ENCODE measurements at regions not wholly inside any gene's neighbourhood (a gene's known extent, or its start where the extent isn't known, plus 50 kb on each side); places are given as distances from the start of the nearest gene placed in this dataset.
A peak's percentile ranks its signal among the peaks of the same experiment; 100 is the strongest.

- no peaks in the 10 kb centered on the region for H3K27me3 Mint-ChIP-seq
- peaks cover 0 to 11% of the 10 kb centered on the region in 2 experiments for H3K4me1 ChIP-seq (ENCODE audit: control insufficient read depth in 1 of 2, extremely low read depth in 1 of 2, insufficient read depth in 2 of 2, low read length in 2 of 2)
- CTCF ChIA-PET, result no interaction called here
- no peaks in the 10 kb centered on the region for H3K36me3 Mint-ChIP-seq
- H3K4me1 Mint-ChIP-seq, result peaks cover 0 to 2% (median 0%) of the 10 kb centered on the region in 3 donors
- no peaks in the 10 kb centered on the region for H3K9me3 ChIP-seq
- DNase-seq (no peak), ATAC-seq (replicated peaks in 1 of 4) (peak in 1 of 4 experiments; percentile 19)
- no peak overlapping the region for H3K4me3 ChIP-seq (ENCODE audit: control insufficient read depth in 1 of 2, extremely low read depth in 1 of 2, low read length in 1 of 2)
- no peaks in the 10 kb centered on the region for H3K36me3 ChIP-seq (ENCODE audit: control insufficient read depth in 2 of 2, extremely low read depth in 1 of 2, insufficient read depth in 1 of 2, low read length in 1 of 2)
- POLR2A ChIA-PET, result interaction anchor here in 1 of 2 donors (0.6 kb wide), 1 partner anchor 8 kb away, joined by 3 read pairs; no protein-coding TSS in a partner anchor
- WGBS (ENCODE audit: insufficient coverage), result 51% methylated on average over 5 of the region's 5 CpGs
- H3K27ac ChIP-seq (ENCODE audit: low read length), result no peak overlapping the region
- H3K4me3 Mint-ChIP-seq, result no peak overlapping the region
- H3K9me3 Mint-ChIP-seq, result no peaks in the 10 kb centered on the region
- no peak overlapping the region for H3K27ac Mint-ChIP-seq
- no peaks in the 10 kb centered on the region for H3K27me3 ChIP-seq (replicated peaks in 1 of 2; ENCODE audit: control insufficient read depth in 2 of 2, extremely low read depth in 1 of 2, insufficient read depth in 2 of 2, low read length in 1 of 2)
Measured at GRCh38 chr10:4067531-4067930, 282.5 kb upstream of the KLF6 start.

GRCh38 chr10:4066581-4067390, 281.8 kb upstream of the KLF6 start:
- CTCF ChIA-PET, result no interaction called here
- Mint-ChIP-seq H3K27me3 (no peaks in the 10 kb centered on the region), H3K9me3 (no peaks in the 10 kb centered on the region), H3K4me3 (no peak overlapping the region), H3K4me1 (peaks cover 0 to 9% (median 0%) of the 10 kb centered on the region in 3 donors), H3K36me3 (no peaks in the 10 kb centered on the region), H3K27ac (no peak overlapping the region)
- H3K4me1 ChIP-seq (ENCODE audit: control insufficient read depth in 1 of 2, extremely low read depth in 1 of 2, insufficient read depth in 2 of 2, low read length in 2 of 2), result peaks cover 3 to 11% of the 10 kb centered on the region in 2 experiments
- H3K27me3 ChIP-seq (replicated peaks in 1 of 2; ENCODE audit: control insufficient read depth in 2 of 2, extremely low read depth in 1 of 2, insufficient read depth in 2 of 2, low read length in 1 of 2), result no peaks in the 10 kb centered on the region
- DNase-seq, result no peak
- no peak overlapping the region for H3K4me3 ChIP-seq (ENCODE audit: control insufficient read depth in 1 of 2, extremely low read depth in 1 of 2, low read length in 1 of 2)
- H3K27ac ChIP-seq (ENCODE audit: low read length), result no peak overlapping the region
- WGBS (ENCODE audit: insufficient coverage), result no CpG with 5 or more reads among the region's 4 CpGs
- H3K36me3 ChIP-seq (ENCODE audit: control insufficient read depth in 2 of 2, extremely low read depth in 1 of 2, insufficient read depth in 1 of 2, low read length in 1 of 2), result no peaks in the 10 kb centered on the region
- H3K9me3 ChIP-seq, result no peaks in the 10 kb centered on the region
- POLR2A ChIA-PET, result interaction anchor here in 1 of 2 donors (0.6 kb wide), 1 partner anchor 8 kb away, joined by 3 read pairs; no protein-coding TSS in a partner anchor
- no peak for ATAC-seq (replicated peaks in 1 of 4)

GRCh38 chr10:4064489-4064888, 279.5 kb upstream of the KLF6 start:
- Histone ChIP-seq H3K27me3 (replicated peaks in 1 of 2; ENCODE audit: control insufficient read depth in 2 of 2, extremely low read depth in 1 of 2, insufficient read depth in 2 of 2, low read length in 1 of 2) (no peaks in the 10 kb centered on the region), H3K4me3 (ENCODE audit: control insufficient read depth in 1 of 2, extremely low read depth in 1 of 2, low read length in 1 of 2) (no peak overlapping the region), H3K27ac (ENCODE audit: low read length) (no peak overlapping the region), H3K4me1 (ENCODE audit: control insufficient read depth in 1 of 2, extremely low read depth in 1 of 2, insufficient read depth in 2 of 2, low read length in 2 of 2) (peaks cover 17 to 25% of the 10 kb centered on the region in 2 experiments), H3K36me3 (ENCODE audit: control insufficient read depth in 2 of 2, extremely low read depth in 1 of 2, insufficient read depth in 1 of 2, low read length in 1 of 2) (no peaks in the 10 kb centered on the region), H3K9me3 (no peaks in the 10 kb centered on the region)
- H3K27me3 Mint-ChIP-seq, result no peaks in the 10 kb centered on the region
- no peak overlapping the region for H3K4me3 Mint-ChIP-seq
- DNase-seq (no peak), ATAC-seq (replicated peaks in 1 of 4) (no peak)
- H3K4me1 Mint-ChIP-seq, result peaks cover 8 to 30% (median 20%) of the 10 kb centered on the region in 3 donors
- no peak overlapping the region for H3K27ac Mint-ChIP-seq
- ChIA-PET POLR2A (no interaction called here), CTCF (no interaction called here)
- no peaks in the 10 kb centered on the region for H3K9me3 Mint-ChIP-seq
- WGBS (ENCODE audit: insufficient coverage), result 100% methylated on average over 2 of the region's 6 CpGs
- H3K36me3 Mint-ChIP-seq, result no peaks in the 10 kb centered on the region

GRCh38 chr10:4063717-4064116, 278.7 kb upstream of the KLF6 start:
- no peaks in the 10 kb centered on the region for H3K9me3 Mint-ChIP-seq
- H3K4me3 ChIP-seq (ENCODE audit: control insufficient read depth in 1 of 2, extremely low read depth in 1 of 2, low read length in 1 of 2), result no peak overlapping the region
- no peak overlapping the region for H3K27ac ChIP-seq (ENCODE audit: low read length)
- CTCF ChIA-PET, result no interaction called here
- 100% methylated on average over 3 of the region's 3 CpGs for WGBS (ENCODE audit: insufficient coverage)
- H3K27ac Mint-ChIP-seq, result no peak overlapping the region
- ATAC-seq (replicated peaks in 1 of 4), result no peak
- no peaks in the 10 kb centered on the region for H3K27me3 Mint-ChIP-seq
- H3K36me3 Mint-ChIP-seq, result no peaks in the 10 kb centered on the region
- H3K4me3 Mint-ChIP-seq, result no peak overlapping the region
- no peak for DNase-seq
- H3K36me3 ChIP-seq (ENCODE audit: control insufficient read depth in 2 of 2, extremely low read depth in 1 of 2, insufficient read depth in 1 of 2, low read length in 1 of 2), result no peaks in the 10 kb centered on the region
- H3K4me1 ChIP-seq (ENCODE audit: control insufficient read depth in 1 of 2, extremely low read depth in 1 of 2, insufficient read depth in 2 of 2, low read length in 2 of 2), result peaks cover 20 to 26% of the 10 kb centered on the region in 2 experiments
- H3K9me3 ChIP-seq, result no peaks in the 10 kb centered on the region
- POLR2A ChIA-PET, result no interaction called here
- H3K27me3 ChIP-seq (replicated peaks in 1 of 2; ENCODE audit: control insufficient read depth in 2 of 2, extremely low read depth in 1 of 2, insufficient read depth in 2 of 2, low read length in 1 of 2), result no peaks in the 10 kb centered on the region
- H3K4me1 Mint-ChIP-seq, result peaks cover 8 to 35% (median 24%) of the 10 kb centered on the region in 3 donors

GRCh38 chr10:4062751-4063150, 277.7 kb upstream of the KLF6 start:
- no peak overlapping the region for H3K4me3 ChIP-seq (ENCODE audit: control insufficient read depth in 1 of 2, extremely low read depth in 1 of 2, low read length in 1 of 2)
- ChIA-PET POLR2A (no interaction called here), CTCF (no interaction called here)
- H3K36me3 ChIP-seq (ENCODE audit: control insufficient read depth in 2 of 2, extremely low read depth in 1 of 2, insufficient read depth in 1 of 2, low read length in 1 of 2), result no peaks in the 10 kb centered on the region
- no peak overlapping the region for H3K27ac ChIP-seq (ENCODE audit: low read length)
- H3K27me3 ChIP-seq (replicated peaks in 1 of 2; ENCODE audit: control insufficient read depth in 2 of 2, extremely low read depth in 1 of 2, insufficient read depth in 2 of 2, low read length in 1 of 2), result no peaks in the 10 kb centered on the region
- Mint-ChIP-seq H3K36me3 (no peaks in the 10 kb centered on the region), H3K27ac (peak overlapping the region in 1 of 2 donors; percentile 26), H3K4me3 (no peak overlapping the region), H3K27me3 (no peaks in the 10 kb centered on the region), H3K4me1 (peaks cover 8 to 38% (median 24%) of the 10 kb centered on the region in 3 donors), H3K9me3 (no peaks in the 10 kb centered on the region)
- peaks cover 20 to 26% of the 10 kb centered on the region in 2 experiments for H3K4me1 ChIP-seq (ENCODE audit: control insufficient read depth in 1 of 2, extremely low read depth in 1 of 2, insufficient read depth in 2 of 2, low read length in 2 of 2)
- H3K9me3 ChIP-seq, result no peaks in the 10 kb centered on the region
- no peak for ATAC-seq (replicated peaks in 1 of 4)
- 100% methylated on average over 3 of the region's 6 CpGs for WGBS (ENCODE audit: insufficient coverage)
- DNase-seq, result no peak

GRCh38 chr10:4062072-4062471, 277.1 kb upstream of the KLF6 start:
- WGBS (ENCODE audit: insufficient coverage), result no CpG with 5 or more reads among the region's 2 CpGs
- Mint-ChIP-seq H3K27ac (peak overlapping the region in 1 of 2 donors; percentile 26), H3K4me3 (no peak overlapping the region), H3K9me3 (no peaks in the 10 kb centered on the region), H3K4me1 (peaks cover 8 to 38% (median 24%) of the 10 kb centered on the region in 3 donors), H3K27me3 (no peaks in the 10 kb centered on the region), H3K36me3 (no peaks in the 10 kb centered on the region)
- ChIA-PET CTCF (interaction anchor here in 1 of 2 donors (0.6 kb wide), 1 partner anchor 92 kb away, joined by 3 read pairs; no protein-coding TSS in a partner anchor), POLR2A (no interaction called here)
- ATAC-seq (replicated peaks in 1 of 4), result no peak
- no peaks in the 10 kb centered on the region for H3K9me3 ChIP-seq
- H3K36me3 ChIP-seq (ENCODE audit: control insufficient read depth in 2 of 2, extremely low read depth in 1 of 2, insufficient read depth in 1 of 2, low read length in 1 of 2), result no peaks in the 10 kb centered on the region
- no peak overlapping the region for H3K4me3 ChIP-seq (ENCODE audit: control insufficient read depth in 1 of 2, extremely low read depth in 1 of 2, low read length in 1 of 2)
- H3K27me3 ChIP-seq (replicated peaks in 1 of 2; ENCODE audit: control insufficient read depth in 2 of 2, extremely low read depth in 1 of 2, insufficient read depth in 2 of 2, low read length in 1 of 2), result no peaks in the 10 kb centered on the region
- DNase-seq, result no peak
- H3K27ac ChIP-seq (ENCODE audit: low read length), result no peak overlapping the region
- peaks cover 20% of the 10 kb centered on the region in 2 experiments for H3K4me1 ChIP-seq (ENCODE audit: control insufficient read depth in 1 of 2, extremely low read depth in 1 of 2, insufficient read depth in 2 of 2, low read length in 2 of 2)
